ENCODE measurements at regions not wholly inside any gene's neighbourhood (a gene's known extent, or its start where the extent isn't known, plus 50 kb on each side); places are given as distances from the start of the nearest gene placed in this dataset.

- no peak for DNase-seq
Observed at GRCh38 chr9:12874395-12874794, 99.6 kb downstream of the LURAP1L start.

GRCh38 chr9:12875191-12875590, 100.4 kb downstream of the LURAP1L start:
- no peak for DNase-seq

- DNase-seq = no peak
Observed at GRCh38 chr9:12876872-12877271, 102.1 kb downstream of the LURAP1L start.

GRCh38 chr9:12878351-12878978, 103.6 kb downstream of the LURAP1L start:
- DNase-seq = no peak

- DNase-seq = no peak
Observed at GRCh38 chr9:12879961-12880360, 105.1 kb downstream of the LURAP1L start.

GRCh38 chr9:12880406-12881015, 105.7 kb downstream of the LURAP1L start:
- DNase-seq = no peak

GRCh38 chr9:12882430-12882829, 107.6 kb downstream of the LURAP1L start:
- DNase-seq = no peak

- DNase-seq = no peak
Observed at GRCh38 chr9:12884736-12885395, 110.0 kb downstream of the LURAP1L start.

- DNase-seq = no peak
Observed at GRCh38 chr9:12889402-12890106, 114.7 kb downstream of the LURAP1L start.

- DNase-seq = no peak
Observed at GRCh38 chr9:12891588-12891987, 116.8 kb downstream of the LURAP1L start.

GRCh38 chr9:12903316-12903715, 128.5 kb downstream of the LURAP1L start:
- DNase-seq = no peak

- DNase-seq = no peak
Observed at GRCh38 chr9:12904261-12905000, 129.6 kb downstream of the LURAP1L start.

- no peak for DNase-seq
Observed at GRCh38 chr9:12906646-12907045, 131.8 kb downstream of the LURAP1L start.

- DNase-seq = no peak
Observed at GRCh38 chr9:12908895-12909294, 134.1 kb downstream of the LURAP1L start.

GRCh38 chr9:12915366-12915954, 140.6 kb downstream of the LURAP1L start:
- DNase-seq = no peak

GRCh38 chr9:12916042-12916441, 141.2 kb downstream of the LURAP1L start:
- peak in 42 of 56 donors; percentile 1 to 67 (median 28) for DNase-seq

- no peak for DNase-seq
Observed at GRCh38 chr9:12920437-12920836, 145.6 kb downstream of the LURAP1L start.

GRCh38 chr9:12921621-12922020, 146.8 kb downstream of the LURAP1L start:
- no peak for DNase-seq

- no peak for DNase-seq
Observed at GRCh38 chr9:12922224-12922866, 147.5 kb downstream of the LURAP1L start.

- no peak for DNase-seq
Observed at GRCh38 chr9:12923468-12924009, 148.7 kb downstream of the LURAP1L start.

All from nucleus accumbens (tissue), 56 donors.